GM18868 (cell line): ENCODE measurements at regions not wholly inside any gene's neighbourhood (a gene's known extent, or its start where the extent isn't known, plus 50 kb on each side); places are given as distances from the start of the nearest gene placed in this dataset.
"Not testable (repeated sequence)": the region's sequence is repeated elsewhere in the genome, so short reads cannot be mapped to it uniquely, and the experiment has no call there.

Source experiments
- ATAC-seq: cut with Tn5 transposase; IDR thresholded peaks from one replicate; pipeline ENCODE4 v1.9.1; 2021; ENCODE audit warnings: mild to moderate bottlenecking, moderate library complexity; ENCODE audit not compliant: unreplicated experiment

DNA sequence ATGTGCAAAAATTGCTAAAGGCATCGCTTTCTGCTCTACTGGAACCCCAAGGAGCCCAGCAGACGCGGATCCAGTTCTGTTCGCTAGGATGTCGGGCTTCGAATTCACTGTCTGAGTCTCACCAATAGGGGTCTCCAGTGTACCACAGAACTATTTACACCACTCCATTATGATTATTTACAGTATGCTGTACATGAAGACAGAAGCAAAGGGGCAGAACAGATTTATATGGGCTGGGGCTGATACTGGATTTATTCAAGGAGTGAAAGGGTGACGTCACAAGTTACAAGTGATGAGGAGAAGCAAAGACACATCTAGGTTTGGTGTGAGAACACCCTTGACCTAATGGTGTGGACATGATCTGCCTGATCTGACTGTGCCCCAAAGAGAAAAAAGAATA lies 185.3 kb upstream of the ATP5MC3 start:
- ATAC-seq, result peak; percentile 73

GRCh38 chr2:175363699-175364098 lies 182.2 kb upstream of the ATP5MC3 start:
- no peak for ATAC-seq

DNA sequence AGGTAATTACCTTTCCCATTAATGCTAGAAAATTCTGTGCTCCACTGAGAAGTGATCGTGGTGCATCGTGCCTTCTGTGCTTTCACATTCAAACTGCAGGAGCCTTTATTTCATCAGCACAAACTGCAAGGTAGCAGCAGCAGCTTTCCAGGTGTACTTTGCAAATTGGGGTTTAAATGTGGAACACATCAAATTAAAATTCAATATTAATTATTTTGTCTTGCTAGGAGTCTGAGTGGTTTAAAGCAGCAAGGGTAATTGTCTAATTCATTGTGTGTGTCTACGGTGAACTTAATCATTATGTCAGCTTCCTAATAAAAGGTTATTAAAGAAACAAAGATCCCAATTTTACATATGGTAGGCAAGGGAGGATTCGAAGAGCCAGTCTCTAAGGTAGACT lies 180.8 kb upstream of the ATP5MC3 start:
- ATAC-seq, result no peak

DNA sequence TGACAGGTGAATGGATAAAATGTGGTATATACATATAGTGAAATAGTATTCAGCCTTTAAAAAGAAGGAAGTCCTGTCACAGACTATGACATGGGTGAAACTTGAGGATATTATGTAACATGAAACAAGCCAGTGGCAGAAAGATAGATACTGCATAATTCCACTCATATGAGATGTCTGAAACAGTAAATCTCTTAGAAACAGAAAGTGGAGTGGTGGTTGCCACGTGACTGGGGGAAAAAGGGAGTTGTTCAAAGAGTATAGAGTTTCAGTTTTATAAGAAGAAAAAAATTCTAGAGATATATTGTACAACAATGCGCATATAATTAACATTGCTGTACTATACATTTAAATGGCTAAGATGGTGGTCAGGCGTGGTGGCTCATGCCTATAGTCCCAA lies 178.2 kb upstream of the ATP5MC3 start:
- ATAC-seq, result no peak

- no peak for ATAC-seq
Measured at GRCh38 chr2:175356901-175357300, 175.4 kb upstream of the ATP5MC3 start.

DNA sequence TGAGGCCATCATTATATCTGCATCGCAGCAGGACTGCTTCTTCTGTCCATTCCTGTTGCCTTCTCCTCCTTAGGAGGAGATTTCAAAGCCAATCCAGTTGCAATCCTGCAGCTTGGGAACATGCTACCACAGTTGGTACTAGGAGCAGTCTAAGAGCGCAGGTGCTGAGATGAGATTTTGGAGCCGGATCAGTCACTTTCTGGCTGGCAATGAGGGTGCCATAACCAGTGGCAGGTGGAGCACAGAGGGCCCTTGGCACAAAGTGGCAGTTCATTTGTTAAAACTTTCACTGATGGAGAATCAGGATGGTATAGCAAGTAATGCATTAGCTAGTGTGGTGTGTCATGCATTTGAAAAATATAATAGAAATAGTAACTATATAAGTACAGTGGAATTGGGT lies 173.7 kb upstream of the ATP5MC3 start:
- ATAC-seq, result no peak

DNA sequence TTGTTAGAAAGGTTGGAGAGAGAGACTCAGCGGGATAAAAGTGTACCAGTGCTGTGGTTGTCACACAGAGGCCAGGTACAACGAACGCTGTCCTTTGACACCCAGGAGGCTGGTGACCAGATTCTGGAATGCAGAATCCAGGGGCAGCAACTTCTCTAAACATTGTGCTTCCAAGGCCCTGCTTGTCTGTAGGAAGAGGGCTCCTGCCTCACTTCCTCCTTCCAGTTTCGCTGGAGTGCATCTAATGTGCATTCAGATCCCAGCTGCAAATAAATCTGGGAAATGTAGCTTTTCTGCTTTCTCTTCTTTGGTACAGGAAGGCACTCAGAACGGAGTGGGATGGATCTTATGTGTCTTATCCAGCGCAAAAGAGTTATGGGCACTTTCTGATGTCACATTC lies 171.8 kb upstream of the ATP5MC3 start:
- no peak for ATAC-seq

DNA sequence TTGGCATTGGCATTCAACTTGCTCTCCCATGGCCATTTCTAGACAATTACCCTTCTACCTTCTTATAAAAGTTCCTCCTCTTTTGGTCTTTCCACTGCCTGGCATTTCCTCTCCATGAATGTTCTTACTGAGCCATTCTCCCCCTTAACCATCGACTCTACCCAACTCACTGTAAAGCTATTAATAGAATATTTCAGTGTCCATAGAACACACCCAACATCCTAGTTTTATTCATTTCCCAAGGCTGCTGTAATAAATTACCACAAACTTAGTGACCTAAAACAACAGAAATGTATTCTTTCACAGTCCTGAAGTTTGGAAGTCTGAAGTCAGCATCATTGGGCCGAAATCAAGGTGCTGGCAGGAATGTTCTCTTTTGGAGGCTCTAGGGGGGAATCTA lies 170.0 kb upstream of the ATP5MC3 start:
- no peak for ATAC-seq

DNA sequence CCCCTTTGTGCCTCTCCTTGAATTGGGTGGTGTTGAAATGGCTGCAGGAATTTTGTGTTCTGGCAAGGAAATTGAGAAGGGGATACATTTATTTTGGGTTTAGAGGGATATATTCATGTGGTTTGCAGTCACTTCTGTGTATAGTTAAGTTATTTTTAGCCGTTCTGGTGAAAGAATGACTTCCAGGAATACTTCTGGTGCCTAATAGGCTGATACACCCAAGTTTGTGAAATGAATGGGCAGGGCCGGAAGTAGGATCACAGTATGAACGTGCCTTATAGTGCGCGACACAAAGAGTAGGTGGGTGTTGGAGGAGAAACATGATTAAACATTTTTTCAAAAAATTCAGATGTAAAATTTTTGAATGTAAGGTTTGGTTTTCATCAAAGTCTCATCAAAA lies 168.6 kb upstream of the ATP5MC3 start:
- no peak for ATAC-seq

- ATAC-seq, result no peak
Measured at GRCh38 chr2:175342085-175342484, 160.6 kb upstream of the ATP5MC3 start.

DNA sequence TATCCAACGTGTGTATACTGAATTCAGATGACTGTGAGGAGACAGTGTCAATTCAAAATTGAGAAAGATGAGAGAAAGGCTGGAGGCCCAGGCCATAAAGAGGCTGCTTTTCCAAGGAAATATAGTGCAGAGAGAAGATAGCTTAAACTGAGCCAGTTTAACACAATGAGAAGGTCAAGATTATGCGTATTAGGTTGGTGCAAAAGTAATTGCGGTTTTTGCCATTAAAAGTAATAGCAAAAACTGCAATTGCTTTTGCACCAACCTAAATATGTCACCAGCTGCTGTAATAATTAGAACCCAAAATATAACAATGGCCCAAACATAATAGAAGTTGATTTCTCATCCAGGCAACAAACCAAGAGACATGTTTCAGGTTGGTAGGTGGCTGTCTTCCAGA lies 148.7 kb upstream of the ATP5MC3 start:
- no peak for ATAC-seq

GRCh38 chr2:175326801-175327200 lies 145.3 kb upstream of the ATP5MC3 start:
- no peak for ATAC-seq

- not testable (repeated sequence) for ATAC-seq
Measured at GRCh38 chr2:175326164-175326563, 144.7 kb upstream of the ATP5MC3 start.

DNA sequence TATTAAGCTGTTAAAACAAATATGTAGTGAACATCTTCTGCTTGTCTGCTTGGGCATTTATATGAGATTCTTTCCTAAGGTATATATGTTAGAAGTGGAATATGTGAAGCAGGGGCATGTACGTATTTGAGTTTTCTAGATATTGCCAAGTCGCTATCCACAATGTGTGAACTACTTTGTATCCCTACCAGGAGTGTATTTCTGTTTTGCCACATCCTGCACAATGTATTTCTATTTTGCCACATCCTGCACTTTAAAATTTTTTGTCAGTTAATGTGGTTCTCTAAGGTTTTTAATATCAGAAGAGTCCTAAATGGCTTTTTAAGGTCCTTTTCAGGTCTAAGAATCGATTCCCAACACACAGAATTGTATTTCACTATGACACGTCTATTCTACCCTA lies 141.7 kb upstream of the ATP5MC3 start:
- ATAC-seq, result no peak

DNA sequence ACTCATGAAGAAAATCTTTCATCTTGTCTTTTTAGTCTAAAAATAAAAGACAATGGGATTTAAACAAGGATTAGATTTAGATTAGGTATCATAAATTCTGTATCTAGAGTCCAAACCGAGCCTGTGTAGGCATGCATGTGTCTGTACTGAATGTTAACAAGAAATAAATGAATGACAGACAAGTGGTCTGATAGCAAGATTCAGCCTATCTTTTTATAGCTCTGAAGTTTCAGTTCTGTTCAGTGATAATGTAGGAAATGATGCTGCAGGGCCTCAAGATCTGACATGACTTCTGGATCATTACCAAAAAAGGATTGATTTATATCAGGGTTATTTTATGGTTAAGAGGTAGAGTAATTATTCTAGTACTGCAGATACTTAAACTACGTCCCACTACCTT lies 137.0 kb upstream of the ATP5MC3 start:
- no peak for ATAC-seq

DNA sequence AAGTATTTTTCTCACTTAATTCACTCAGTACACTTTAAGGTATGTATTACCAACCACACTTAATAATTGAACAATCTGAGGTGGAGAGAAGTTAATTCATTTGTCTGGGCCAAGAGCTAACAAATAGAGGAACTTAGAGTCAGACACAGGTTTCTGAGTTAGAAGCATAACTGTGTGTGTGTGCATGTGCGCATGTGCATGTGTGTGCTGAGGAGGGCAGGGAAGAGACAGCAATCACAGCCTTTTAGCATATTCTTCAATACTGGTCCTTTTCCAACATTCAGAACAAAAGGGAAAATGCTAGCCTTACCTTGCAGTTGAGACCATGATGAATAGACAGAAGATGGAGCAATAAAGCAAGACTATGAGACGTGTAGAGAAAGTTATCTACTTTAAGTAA lies 136.2 kb upstream of the ATP5MC3 start:
- ATAC-seq, result no peak

DNA sequence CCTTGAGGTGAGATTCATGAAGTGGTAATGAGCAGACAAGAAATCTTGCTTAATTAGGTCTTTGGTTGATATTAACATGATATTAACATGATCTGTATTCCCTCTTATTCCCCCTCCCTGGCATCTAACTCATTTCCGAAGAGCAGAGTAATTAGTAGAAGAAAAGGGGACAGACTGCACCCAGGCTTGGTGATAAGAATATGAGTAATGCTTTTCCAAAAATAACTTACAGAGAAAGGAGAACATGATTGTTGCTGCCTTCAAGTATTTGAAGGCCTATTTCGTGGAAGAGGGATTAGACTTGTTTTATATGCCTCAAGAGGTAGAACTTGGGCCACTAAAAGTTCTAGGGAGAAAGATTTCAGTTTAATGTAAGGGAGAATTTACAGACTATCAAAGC lies 130.6 kb upstream of the ATP5MC3 start:
- no peak for ATAC-seq

DNA sequence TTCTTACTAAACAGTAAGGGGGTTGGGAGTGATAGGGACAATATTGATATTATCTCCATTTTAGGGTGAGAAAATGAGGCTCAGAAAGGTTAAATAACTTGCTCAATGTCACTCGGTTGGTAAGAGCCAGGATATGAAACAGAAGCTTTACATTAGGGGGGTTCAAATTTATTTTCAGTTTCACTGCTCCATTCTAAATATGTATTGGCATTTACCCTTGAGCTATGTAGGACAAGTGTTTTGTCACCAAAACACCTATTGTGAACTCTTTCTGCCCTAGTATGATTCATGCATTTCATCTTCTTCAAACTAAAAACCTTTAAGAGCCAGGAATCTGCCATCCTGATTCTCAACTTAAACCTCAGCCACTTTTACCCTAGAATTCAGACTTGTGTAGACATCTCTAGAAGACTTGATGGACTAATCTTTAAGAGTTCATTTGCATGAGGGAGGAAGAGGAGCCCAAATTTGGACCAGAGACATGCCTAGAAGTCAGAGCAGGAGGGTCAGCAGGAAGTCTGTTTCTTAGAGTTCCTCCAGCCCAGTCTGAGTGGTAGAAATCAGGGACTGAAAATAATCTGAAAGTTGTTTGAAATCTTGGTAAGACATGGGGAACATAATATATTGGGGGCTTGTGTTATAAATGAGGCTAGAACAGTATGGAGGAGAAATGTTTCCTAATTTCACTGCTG lies 129.4 kb upstream of the ATP5MC3 start:
- no peak for ATAC-seq

DNA sequence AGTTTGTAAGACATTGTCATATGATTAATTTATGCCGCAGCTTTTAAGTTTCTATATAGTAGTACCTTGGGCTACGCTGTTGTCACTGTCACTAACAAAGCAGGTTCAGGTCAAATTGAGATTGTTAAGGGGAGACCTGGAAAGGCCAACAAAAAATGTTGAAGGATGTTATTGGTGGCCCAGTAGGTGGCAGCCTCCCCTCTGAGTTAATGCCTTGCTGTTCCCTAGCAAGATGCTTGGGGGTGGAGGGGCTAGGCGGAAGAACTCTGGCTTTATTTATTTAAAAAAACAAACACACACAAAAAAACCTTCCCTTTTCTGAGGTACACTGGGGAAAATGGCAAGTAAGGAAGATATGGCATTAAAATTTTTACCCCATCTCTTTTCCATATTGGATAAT lies 128.3 kb upstream of the ATP5MC3 start:
- ATAC-seq, result peak; percentile 40

DNA sequence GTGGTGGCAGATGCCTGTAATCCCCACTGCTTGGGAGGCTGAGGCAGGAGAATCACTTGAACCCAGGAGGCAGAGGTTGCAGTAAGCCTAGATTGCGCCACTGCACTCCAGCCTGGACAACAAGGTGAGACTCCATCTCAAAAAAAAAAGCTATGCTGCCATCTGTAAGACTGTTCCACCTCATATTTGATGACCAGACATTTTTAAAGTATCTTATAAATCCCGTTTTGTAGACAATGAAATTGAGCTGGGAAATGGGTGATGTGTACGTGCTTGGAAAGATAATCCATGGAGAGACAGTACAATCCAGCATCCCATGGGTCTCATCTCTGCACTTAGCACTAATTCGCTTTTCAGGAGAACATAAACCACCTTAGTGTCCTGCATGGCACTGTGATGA lies 126.5 kb upstream of the ATP5MC3 start:
- no peak for ATAC-seq

DNA sequence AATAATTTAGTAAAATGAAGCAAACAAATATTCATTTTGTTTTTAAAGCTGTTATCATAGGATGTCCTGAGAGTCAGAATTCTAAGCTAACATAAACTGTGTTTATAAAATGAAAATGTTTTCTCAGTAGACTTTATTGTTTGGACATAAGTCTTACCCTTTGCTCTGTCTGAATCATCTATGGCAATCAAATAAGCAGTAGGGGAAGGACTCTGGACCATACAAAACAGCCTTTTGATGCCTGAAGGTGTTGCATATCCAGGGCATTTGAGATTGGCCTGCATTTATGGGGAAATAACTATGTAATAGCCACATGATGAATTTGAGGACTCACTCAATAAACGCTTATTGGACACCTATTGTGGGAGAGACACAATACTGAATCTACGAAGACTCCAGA lies 123.0 kb upstream of the ATP5MC3 start:
- ATAC-seq, result no peak

- no peak for ATAC-seq
Measured at GRCh38 chr2:175293776-175294175, 112.3 kb upstream of the ATP5MC3 start.

DNA sequence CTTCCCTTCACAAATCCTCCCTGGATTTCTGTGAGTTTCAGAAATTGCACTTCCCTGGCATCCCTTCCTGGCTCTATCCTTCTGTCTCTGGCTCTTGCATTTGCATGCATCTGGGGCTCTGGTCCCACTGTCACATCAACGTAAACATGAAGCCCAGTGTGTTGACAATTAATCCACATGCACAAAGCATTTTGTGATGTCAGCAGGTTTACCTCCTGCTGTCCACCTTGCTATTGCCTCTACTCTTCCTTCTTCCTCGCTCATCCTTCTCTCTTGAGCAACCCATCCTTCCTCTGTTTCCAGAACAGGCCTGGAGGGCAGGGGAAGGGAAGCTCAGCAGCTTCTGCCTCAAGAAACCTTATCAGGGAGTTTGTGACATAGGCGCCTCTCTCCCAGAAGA lies 111.7 kb upstream of the ATP5MC3 start:
- ATAC-seq, result no peak
